Mucosa of descending colon (tissue), 3 donors: ENCODE measurements at regions not wholly inside any gene's neighbourhood (a gene's known extent, or its start where the extent isn't known, plus 50 kb on each side); places are given as distances from the start of the nearest gene placed in this dataset.

ENCODE experiments used
- ATAC-seq: fragments of 200-7000 bp; cut with Tn5 transposase; one replicate; pipeline ENCODE4 v1.9.1; 2020; ENCODE audit warnings: mild to moderate bottlenecking, moderate library complexity
- DNase-seq, 3 donors: peaks; one replicate each; pipeline ENCODE4 v3.0.0-alpha.2; 2020
- H3K36me3 ChIP-seq: fragments of 200-600 bp; one replicate; pipeline ENCODE4 v1.8.0; 2021; ENCODE audit warnings: low read depth, mild to moderate bottlenecking
- H3K4me1 ChIP-seq: fragments of 200-600 bp; one replicate; pipeline ENCODE4 v1.8.0; 2021; ENCODE audit warnings: low read depth, mild to moderate bottlenecking
- H3K4me3 ChIP-seq: fragments of 200-600 bp; one replicate; pipeline ENCODE4 v1.8.0; 2021; ENCODE audit warnings: mild to moderate bottlenecking
- H3K9me3 ChIP-seq: fragments of 200-600 bp; one replicate; pipeline ENCODE4 v1.8.0; 2021; ENCODE audit warnings: mild to moderate bottlenecking
- CTCF ChIP-seq: fragments of 200-600 bp; IDR thresholded peaks from one replicate; pipeline ENCODE4 v1.8.0; 2022; ENCODE audit warnings: antibody characterized with exemption, mild to moderate bottlenecking
- intact Hi-C, 2 donors: fragments of 100-400 bp; cut with DNase I in 1 of 2; cut with micrococcal nuclease in 1 of 2; formaldehyde crosslinking; loops; one replicate each; pipeline versions ENCODE4 v1.11.0 to v1.11.1; 2022; cut with DNase I, micrococcal nuclease
- donor health status: DM: no; HTN: no; CAD: no; lungs with moderate emphysema.
- donor health status: DM: no; HTN: no; CAD: no.
- donor health status: DM: no; HTN: yes; CAD: no.

DNA sequence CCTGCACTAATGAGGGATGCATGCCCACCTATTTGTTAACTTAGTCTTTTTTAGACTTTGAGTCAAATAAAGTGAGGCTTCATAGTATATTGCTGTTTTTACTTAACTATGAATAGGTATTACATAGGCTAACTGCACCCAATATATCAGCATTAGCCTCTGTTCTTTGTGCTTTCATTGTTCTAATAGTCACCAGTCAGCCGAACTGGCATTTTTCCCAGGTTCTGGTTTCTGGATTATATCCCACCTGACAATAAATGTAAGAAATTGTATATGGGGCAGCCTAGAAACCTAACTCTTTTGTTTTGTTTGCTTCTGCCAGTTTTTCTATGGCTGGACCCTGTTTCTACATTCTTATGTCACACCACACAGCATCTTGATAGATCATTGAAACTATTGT, 1672.4 kb upstream of the LRRTM1 start:
- DNase-seq = no peak
- no peak for TF ChIP-seq CTCF
- Histone ChIP-seq H3K36me3 (no peaks in the 10 kb centered on the region), H3K9me3 (no peaks in the 10 kb centered on the region), H3K4me3 (no peak overlapping the region), H3K4me1 (no peaks in the 10 kb centered on the region)
- no peak for ATAC-seq
- intact Hi-C loops = no loop called here

DNA sequence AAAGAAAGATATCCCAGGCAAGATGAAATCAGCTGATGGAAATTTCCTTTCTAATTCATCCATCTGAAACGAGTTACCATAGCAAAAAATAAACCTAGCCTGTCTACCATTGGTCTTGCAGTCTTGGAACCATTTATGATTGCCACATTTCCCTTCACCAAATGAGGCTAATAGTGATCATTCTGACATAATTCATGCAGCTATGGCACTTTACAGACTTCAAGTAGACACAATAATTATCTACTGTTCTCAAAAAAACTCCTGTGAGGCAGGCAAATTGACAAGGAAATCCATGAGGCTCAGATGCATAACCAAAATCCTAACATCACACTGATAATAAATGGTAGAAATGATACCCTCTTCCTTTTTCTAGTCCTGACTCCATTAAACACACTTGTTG, 1669.7 kb upstream of the LRRTM1 start:
- H3K36me3 ChIP-seq = no peaks in the 10 kb centered on the region
- H3K4me3 ChIP-seq = no peak overlapping the region
- no peaks in the 10 kb centered on the region for H3K9me3 ChIP-seq
- no peak for TF ChIP-seq CTCF
- H3K4me1 ChIP-seq = no peaks in the 10 kb centered on the region
- ATAC-seq (no peak), DNase-seq (no peak)
- intact Hi-C loops = no loop called here

- intact Hi-C loops = no loop called here
- ATAC-seq = no peak
These were observed 1638.3 kb upstream of the LRRTM1 start for GRCh38 chr2:81942876-81943275.

DNA sequence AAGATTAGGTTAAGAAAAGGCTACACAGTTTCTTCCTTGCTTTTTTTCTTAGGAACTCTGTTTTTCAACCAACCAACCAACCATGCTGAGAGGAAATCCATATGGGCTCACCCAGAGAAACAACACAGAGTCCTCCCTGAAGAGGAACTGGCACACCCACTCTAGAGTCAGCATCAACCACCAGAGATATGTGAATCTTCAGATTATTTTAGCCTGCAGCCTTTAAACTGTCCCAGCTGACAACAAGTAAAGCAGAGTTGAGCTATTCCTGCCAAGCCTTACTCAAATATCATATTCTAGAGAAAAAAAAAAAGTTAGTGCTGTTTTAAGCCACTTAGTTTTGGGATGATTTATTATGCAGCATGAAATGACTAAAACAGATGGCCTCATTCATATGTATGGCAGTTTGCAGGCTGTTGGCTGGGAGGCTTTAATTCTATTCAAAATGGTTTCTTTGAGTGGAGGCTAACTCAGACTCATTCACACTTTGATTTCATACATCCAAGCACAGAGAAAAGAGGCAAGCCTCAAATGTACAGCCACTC, 1637.7 kb upstream of the LRRTM1 start:
- no peak for DNase-seq
- intact Hi-C loops = no loop called here
- H3K9me3 ChIP-seq = peaks cover 6% of the 10 kb centered on the region
- TF ChIP-seq CTCF = no peak
- no peak overlapping the region for H3K4me3 ChIP-seq
- ATAC-seq = no peak
- H3K4me1 ChIP-seq = no peaks in the 10 kb centered on the region
- H3K36me3 ChIP-seq = no peaks in the 10 kb centered on the region

More at GRCh38 chr2:81942876-81943275, 1638.3 kb upstream of the LRRTM1 start:
- DNase-seq = no peak
- Histone ChIP-seq H3K36me3 (no peaks in the 10 kb centered on the region), H3K4me3 (no peak overlapping the region), H3K4me1 (no peaks in the 10 kb centered on the region), H3K9me3 (peaks cover 6% of the 10 kb centered on the region)
- no peak for TF ChIP-seq CTCF

DNA sequence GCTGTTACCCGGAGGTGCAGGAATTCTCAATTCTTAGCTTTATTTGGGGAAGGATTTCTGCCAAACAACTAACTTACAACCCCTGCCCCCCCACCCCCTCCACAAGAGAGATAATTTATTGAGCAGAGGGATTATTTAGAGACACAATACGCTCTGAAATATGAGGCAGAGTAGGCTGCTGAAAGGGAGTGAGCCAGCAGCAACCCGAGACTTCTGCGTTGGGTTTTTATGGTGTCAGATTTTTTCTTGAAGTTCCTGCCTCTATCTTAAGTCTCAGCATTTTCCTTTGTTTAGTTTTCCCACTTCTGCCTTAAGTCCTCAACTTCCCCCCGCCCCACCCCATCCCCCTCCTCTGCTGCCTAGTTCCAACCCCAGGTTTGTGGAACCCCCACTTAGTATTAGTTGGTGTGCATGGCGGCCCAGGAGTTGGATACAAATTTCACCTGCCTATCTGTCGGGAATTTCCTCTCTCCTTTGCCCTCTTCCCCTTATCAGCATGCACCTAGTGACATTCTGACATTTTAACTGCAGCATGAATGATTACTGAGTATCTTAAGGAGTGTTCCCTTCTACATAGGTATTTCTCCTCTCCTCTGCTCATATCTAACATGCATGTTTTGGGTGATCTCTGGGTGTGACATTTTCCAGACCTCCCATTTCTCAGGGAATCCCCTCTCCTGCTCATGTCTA, 1635.9 kb upstream of the LRRTM1 start:
- intact Hi-C loops = no loop called here
- no peak overlapping the region for H3K4me3 ChIP-seq
- DNase-seq = no peak
- peaks cover 6% of the 10 kb centered on the region for H3K9me3 ChIP-seq
- H3K4me1 ChIP-seq = no peaks in the 10 kb centered on the region
- TF ChIP-seq CTCF = no peak
- H3K36me3 ChIP-seq = no peaks in the 10 kb centered on the region
- no peak for ATAC-seq
